RWPE1 (cell line): ENCODE measurements at regions not wholly inside any gene's neighbourhood (a gene's known extent, or its start where the extent isn't known, plus 50 kb on each side); places are given as distances from the start of the nearest gene placed in this dataset.

Source experiments
- CTCF ChIA-PET: fragments of 350-600 bp; sonication (Branson Sonifier 250); formaldehyde crosslinking; extraction: SDS; loops from one replicate; lab custom pipeline; 2021; lab: Yijun Ruan, JAX
- POLR2A ChIA-PET: fragments of 400-600 bp; formaldehyde crosslinking; extraction: SDS; loops from one replicate; lab custom pipeline; 2020; ENCODE audit warnings: antibody characterized with exemption; ENCODE audit not compliant: low non-redundant PET; lab: Yijun Ruan, JAX
- DNase-seq: peaks from one replicate; pipeline ENCODE4 v3.0.0; 2012; ENCODE audit warnings: low spot score
- H3K27ac ChIP-seq: fragments of 450-650 bp; 2 replicates; pipeline ENCODE4 v1.5.1; 2017
- CTCF ChIP-seq: fragments of 450-650 bp; conservative IDR thresholded peaks from 2 replicates; pipeline ENCODE4 v1.5.1; 2017; ENCODE audit warnings: low read depth, mild to moderate bottlenecking

GRCh38 chr1:187928696-187929095 lies 1099.9 kb downstream of the PLA2G4A start:
- TF ChIP-seq CTCF: no peak
- ChIA-PET POLR2A (no interaction called here), CTCF (interaction anchor here (0.6 kb wide), 2 partner anchors 130 to 427 kb away, joined by 3 read pairs; no protein-coding TSS in a partner anchor)
- no peak overlapping the region for H3K27ac ChIP-seq
- no peak for DNase-seq

- H3K27ac ChIP-seq: no peak overlapping the region
- ChIA-PET CTCF (interaction anchor here (0.6 to 0.7 kb wide), 2 partner anchors 86 to 595 kb away, joined by 3 read pairs; no protein-coding TSS in a partner anchor), POLR2A (no interaction called here)
- no peak for TF ChIP-seq CTCF
- no peak for DNase-seq
These were observed 1103.0 kb downstream of the PLA2G4A start for GRCh38 chr1:187931776-187932175.

GRCh38 chr1:187933562-187934419 lies 1105.0 kb downstream of the PLA2G4A start:
- POLR2A ChIA-PET: no interaction called here
- no peak overlapping the region for H3K27ac ChIP-seq
- CTCF ChIA-PET: interaction anchor here (0.8 kb wide), 1 partner anchor 188 kb away, joined by 4 read pairs; no protein-coding TSS in a partner anchor
- TF ChIP-seq CTCF: no peak
- DNase-seq: no peak

GRCh38 chr1:187936667-187937066 lies 1107.9 kb downstream of the PLA2G4A start:
- H3K27ac ChIP-seq: no peak overlapping the region
- POLR2A ChIA-PET: no interaction called here
- no peak for TF ChIP-seq CTCF
- CTCF ChIA-PET: no interaction called here
- no peak for DNase-seq

- DNase-seq: no peak
- POLR2A ChIA-PET: no interaction called here
- no peak overlapping the region for H3K27ac ChIP-seq
- no peak for TF ChIP-seq CTCF
- CTCF ChIA-PET: interaction anchor here (0.6 kb wide), 1 partner anchor 416 kb away, joined by 3 read pairs; no protein-coding TSS in a partner anchor
These were observed 1109.3 kb downstream of the PLA2G4A start for GRCh38 chr1:187938092-187938491.

- ChIA-PET POLR2A (no interaction called here), CTCF (no interaction called here)
- H3K27ac ChIP-seq: no peak overlapping the region
- TF ChIP-seq CTCF: no peak
- DNase-seq: peak; percentile 29
These were observed 1114.2 kb downstream of the PLA2G4A start for GRCh38 chr1:187942986-187943385.
